H54 (cell line): ENCODE measurements at regions not wholly inside any gene's neighbourhood (a gene's known extent, or its start where the extent isn't known, plus 50 kb on each side); places are given as distances from the start of the nearest gene placed in this dataset.

Experiments
- DNase-seq: peaks from one replicate; pipeline ENCODE4 v3.0.0; 2011; ENCODE audit warnings: low spot score, mixed read lengths; ENCODE audit not compliant: insufficient read length
- FAIRE-seq: peaks from 3 replicates; lab custom pipeline; 2011; peaks lifted over from hg19 to GRCh38; lab: Jason Lieb, UNC
- POLR2A ChIP-seq: IDR thresholded peaks from 2 replicates; pipeline ENCODE4 v1.6.1; 2011; ENCODE audit warnings: low read depth, mild to moderate bottlenecking, low read length

GRCh38 chr16:80889779-80890359 lies 85.5 kb upstream of the CDYL2 start:
- FAIRE-seq = no peak
- TF ChIP-seq POLR2A = no peak
- no peak for DNase-seq

GRCh38 chr16:80887062-80887461 lies 82.7 kb upstream of the CDYL2 start:
- no peak for TF ChIP-seq POLR2A
- DNase-seq (no peak), FAIRE-seq (no peak)

GRCh38 chr16:80883816-80884215 lies 79.4 kb upstream of the CDYL2 start:
- DNase-seq (no peak), FAIRE-seq (no peak)
- no peak for TF ChIP-seq POLR2A

GRCh38 chr16:80883159-80883642 lies 78.8 kb upstream of the CDYL2 start:
- FAIRE-seq (no peak), DNase-seq (no peak)
- no peak for TF ChIP-seq POLR2A

- FAIRE-seq (peak; percentile 76), DNase-seq (no peak)
- TF ChIP-seq POLR2A = no peak
Observed at GRCh38 chr16:80875616-80876015, 71.2 kb upstream of the CDYL2 start.

- FAIRE-seq (no peak), DNase-seq (no peak)
- no peak for TF ChIP-seq POLR2A
Observed at GRCh38 chr16:80874925-80875324, 70.5 kb upstream of the CDYL2 start.

- no peak for DNase-seq
- FAIRE-seq = no peak
- no peak for TF ChIP-seq POLR2A
Observed at GRCh38 chr16:80862160-80862705, 57.8 kb upstream of the CDYL2 start.
